CD4-positive, alpha-beta T cell treated with Interleukin-21 for 1 hour (primary cell): ENCODE measurements at regions not wholly inside any gene's neighbourhood (a gene's known extent, or its start where the extent isn't known, plus 50 kb on each side); places are given as distances from the start of the nearest gene placed in this dataset.

Experiments
- DNase-seq: peaks from one replicate; pipeline ENCODE4 v3.0.0-alpha.2; 2020

DNA sequence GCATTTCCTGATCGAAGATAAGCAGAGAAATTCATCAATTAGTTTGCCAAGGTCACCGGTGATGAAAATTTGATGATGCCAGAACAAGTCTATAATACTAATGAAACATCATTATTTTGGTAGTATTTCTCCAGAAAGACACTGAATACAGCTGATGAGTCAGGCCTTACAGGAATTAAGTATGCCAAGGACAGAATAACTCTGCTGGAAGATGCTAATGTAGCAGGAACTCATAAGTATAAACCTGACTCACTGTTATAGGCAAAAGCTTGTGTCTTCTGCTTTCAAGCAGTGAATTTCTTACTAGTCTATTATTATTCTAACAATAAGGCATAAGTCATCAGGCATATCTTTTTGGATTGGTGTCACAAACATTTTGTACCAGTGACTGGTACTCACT lies 1825.1 kb upstream of the IGFBP7 start:
- no peak for DNase-seq

DNA sequence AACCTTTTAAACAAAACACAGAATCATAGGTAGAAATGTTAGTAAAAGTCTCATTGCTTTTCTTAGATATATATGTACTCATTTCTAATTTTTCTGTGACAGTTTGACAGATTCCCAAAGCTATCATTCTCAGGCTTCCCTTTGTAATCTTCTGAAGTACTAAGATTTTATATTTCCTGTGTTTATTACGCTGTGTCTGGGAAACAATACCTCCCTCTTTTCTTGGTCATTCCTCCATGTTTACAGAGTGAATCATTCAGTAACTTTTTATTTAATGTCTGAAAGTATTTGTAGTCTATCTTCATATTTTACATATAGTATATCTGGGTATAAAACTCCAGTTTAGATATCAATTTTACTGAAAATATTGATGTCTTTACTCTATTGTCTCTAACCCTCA lies 1826.3 kb upstream of the IGFBP7 start:
- DNase-seq, result no peak

- no peak for DNase-seq
These were observed 1830.0 kb upstream of the IGFBP7 start for GRCh38 chr4:58940167-58940566.

- DNase-seq, result no peak
These were observed 1831.1 kb upstream of the IGFBP7 start for GRCh38 chr4:58941286-58941685.

DNA sequence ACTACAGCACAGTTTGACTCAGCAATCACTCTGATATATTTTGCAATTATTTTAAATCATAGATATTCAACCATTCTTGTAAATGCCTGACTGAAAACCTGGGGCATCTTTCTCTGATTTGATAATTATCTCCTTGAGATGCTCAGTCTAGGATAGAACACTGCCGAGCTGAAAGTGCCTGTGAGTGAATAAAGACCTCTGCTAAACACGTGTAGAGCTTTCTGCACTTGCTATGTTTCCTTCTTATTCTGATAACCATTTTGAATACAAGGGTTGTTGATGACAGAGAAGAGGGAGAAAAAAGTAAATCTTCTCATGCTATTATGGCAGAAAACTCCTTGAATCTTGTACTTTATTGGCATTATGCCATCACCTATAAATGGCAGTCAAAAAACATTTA lies 1843.4 kb upstream of the IGFBP7 start:
- DNase-seq, result no peak

- no peak for DNase-seq
These were observed 1847.5 kb upstream of the IGFBP7 start for GRCh38 chr4:58957711-58958110.

GRCh38 chr4:58961283-58961682 lies 1851.1 kb upstream of the IGFBP7 start:
- no peak for DNase-seq

GRCh38 chr4:58961925-58962324 lies 1851.7 kb upstream of the IGFBP7 start:
- DNase-seq, result no peak

DNA sequence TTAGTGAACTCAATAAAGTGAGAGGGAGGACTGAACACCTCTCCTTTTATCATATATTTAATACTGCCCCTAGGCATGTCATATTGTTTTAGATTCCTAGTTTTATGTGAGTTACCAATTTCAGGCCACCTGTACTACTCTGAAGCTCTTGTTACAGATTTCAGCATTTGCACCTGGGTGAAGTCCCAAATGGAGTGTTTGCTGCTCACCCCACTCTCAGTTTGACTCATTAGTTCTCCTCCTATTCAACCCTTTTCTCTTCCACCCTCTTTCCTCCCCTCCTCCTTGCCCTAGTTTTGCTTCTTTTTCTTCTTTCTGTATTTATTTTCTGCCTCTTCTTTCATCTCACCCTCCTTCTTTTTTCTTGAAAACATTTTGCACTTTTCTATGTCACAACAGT lies 1852.2 kb upstream of the IGFBP7 start:
- DNase-seq, result no peak

DNA sequence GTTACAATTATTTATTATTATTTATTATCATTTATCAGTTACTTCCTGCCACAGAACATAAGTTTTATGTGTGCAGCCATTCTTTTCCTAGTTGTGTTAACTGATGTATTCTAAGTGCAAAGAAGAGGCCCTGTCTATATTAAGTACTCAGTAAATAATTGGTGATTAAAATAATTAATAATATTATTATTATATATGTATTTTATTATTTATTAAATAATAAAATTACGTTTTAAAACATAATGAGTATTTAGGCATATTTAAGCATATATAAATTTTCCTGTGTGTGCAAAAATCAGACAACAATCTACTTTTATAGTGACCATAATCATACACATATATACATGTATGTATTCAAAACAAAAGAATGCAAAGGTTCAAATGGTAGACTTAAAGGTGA lies 1871.6 kb upstream of the IGFBP7 start:
- no peak for DNase-seq

- DNase-seq, result no peak
These were observed 1873.7 kb upstream of the IGFBP7 start for GRCh38 chr4:58983887-58984286.

GRCh38 chr4:59002148-59002547 lies 1892.0 kb upstream of the IGFBP7 start:
- no peak for DNase-seq

DNA sequence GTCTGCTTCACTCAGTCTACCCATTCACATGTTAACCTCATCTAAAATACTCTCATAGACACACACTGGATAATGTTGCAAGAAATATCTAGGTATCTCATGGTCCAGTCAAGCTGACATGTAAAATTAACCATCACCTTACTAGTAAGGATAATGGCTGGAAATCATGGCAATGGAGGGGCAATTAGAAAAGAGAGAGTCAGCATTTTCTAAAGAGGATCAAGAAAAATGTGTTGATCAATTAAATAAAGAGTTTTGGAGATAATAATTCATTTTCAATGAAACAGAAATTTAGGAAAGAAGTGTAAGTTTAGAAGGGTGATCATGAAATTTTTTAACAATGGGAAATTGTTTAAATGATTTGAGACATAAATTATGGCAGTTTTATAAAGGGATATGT lies 1914.1 kb upstream of the IGFBP7 start:
- no peak for DNase-seq

DNA sequence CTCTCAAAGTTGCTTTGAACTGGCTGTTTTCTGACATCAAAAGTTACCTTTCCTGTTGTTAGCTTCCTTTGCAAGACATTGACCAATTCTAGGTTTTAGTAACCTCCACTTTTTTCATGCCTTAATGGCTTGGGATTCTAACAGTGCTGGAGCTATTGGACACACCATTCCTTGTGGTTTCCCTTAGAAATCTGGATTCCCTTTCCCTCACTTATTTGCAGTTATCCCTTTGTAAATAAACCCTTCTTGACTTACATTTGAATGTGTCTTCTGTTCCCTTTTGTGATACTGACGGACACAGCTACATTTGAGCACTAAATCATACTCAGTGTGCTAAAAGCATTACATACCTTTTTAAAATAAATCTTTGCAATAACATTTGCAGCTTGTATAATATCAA lies 1927.6 kb upstream of the IGFBP7 start:
- DNase-seq, result no peak

DNA sequence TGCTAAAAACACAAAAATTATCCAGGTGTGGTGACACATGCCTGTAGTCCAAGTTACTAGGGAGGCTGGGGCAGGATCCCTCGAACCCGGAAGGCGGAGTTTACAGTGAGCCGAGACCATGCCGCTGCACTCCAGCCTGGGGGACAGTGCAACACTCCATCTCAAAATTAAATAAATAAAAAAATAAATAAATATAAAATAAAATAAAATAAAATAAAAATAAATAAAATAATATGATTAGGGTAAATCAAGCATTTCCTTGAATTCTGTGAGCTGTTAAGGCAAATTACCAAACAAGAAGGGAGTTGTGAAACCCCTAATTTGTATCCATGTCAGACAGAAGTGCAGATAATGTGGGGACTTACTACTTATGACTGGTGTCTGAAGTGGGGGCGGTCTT lies 1928.9 kb upstream of the IGFBP7 start:
- no peak for DNase-seq

DNA sequence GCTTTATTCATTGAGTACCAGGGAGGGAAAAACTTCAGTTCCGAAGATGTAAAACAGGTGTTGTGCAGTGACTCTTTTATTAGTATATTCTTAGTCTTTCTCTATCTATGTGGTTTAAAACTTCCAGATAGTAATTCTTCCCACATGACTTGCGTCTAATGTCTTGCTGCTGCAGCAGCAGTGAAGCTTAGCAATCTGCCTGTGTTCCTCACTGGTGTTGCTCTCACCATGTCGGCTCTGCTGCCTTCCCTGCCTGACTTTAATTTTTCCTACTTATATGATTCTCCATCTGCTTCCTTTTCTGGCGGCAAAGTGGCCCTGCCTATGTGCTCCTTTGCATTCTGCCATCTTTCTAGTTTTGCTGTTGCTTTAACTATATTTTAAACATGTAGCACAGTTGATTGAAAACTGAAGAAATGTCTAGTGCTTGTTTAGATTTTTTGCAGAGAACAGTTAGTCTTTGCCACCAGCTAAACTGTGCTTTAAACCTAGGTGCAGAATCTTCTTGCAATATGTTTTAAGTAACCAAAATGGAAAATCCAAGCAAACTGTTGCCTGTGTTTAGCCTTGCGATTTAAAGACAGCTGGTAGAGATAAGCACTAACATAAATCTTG lies 1934.2 kb upstream of the IGFBP7 start:
- DNase-seq, result no peak

DNA sequence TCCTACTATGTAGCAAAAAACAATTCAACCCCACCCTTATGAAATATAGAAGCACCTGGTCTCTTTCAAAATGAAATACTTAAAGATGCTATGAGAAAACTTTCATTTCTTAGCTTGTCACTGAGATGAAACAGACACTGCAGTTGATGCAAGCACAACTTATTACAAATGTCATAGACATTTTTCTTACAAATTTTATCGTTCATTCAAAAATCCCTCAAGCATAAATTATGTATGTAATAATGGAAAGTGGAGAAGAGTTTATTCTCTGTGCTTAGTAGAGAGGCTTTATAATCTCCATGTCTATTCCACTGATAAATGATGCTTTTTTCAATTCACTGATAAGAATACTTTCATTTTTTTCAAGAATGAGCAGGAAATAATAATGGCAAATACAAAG lies 1943.9 kb upstream of the IGFBP7 start:
- DNase-seq, result no peak

DNA sequence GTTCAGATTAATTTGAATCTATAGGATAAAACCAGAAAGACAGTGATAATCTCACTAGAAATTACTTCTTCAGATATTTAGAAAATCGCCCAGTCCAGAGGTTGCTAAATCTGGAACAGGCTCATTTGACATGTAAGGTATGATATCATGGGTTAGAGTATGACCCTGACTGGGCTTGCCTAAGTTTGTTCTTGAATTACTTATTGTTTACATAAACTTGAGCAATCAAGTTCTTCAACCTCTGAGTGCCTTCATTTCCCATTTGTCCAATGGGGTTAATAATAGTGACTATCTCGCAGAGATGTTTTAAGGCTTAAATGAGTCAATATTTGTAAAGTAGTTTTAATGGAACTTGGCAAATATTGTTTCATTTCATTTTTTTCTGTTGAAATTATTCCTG lies 1947.6 kb upstream of the IGFBP7 start:
- DNase-seq, result no peak

DNA sequence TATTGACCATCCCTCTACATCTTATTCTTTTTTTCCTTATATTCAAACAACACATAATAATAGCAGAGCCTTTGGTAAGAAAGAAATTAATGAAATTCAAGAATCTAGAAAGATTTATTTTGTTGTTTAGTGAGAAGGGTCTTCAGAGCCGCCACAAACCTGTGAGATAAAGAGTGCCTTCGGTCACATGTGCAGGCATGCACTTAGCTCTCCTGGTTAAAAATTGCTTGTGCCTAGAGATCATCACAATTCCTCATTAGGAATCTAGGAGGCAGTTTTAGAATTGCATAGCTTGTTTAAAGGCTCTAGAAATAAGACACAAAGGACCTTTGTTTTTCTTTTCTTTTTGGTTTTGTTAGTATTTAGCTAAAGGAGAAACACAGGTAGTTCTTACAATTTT lies 1948.4 kb upstream of the IGFBP7 start:
- no peak for DNase-seq

GRCh38 chr4:59060002-59060846 lies 1950.0 kb upstream of the IGFBP7 start:
- DNase-seq, result no peak

DNA sequence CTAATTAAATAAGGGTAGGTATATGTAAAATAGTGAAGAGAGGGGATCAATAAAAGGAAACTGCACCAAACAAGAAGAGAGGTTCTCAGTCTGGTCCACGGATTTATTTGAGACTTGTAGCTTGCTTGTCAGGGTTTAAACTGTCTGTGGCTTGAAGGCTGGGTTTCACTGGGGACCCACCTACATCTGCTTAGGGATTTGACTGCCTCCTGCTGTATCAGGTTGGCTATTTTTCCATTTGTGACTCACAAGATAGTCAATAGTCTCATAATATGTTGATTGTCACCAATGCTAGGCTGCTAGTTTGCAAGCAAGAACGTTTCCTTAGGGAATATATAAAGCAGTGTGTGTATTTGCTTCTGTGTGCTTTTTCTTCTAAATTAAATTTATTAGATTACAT lies 1950.7 kb upstream of the IGFBP7 start:
- no peak for DNase-seq

- DNase-seq, result no peak
These were observed 1953.0 kb upstream of the IGFBP7 start for GRCh38 chr4:59063015-59063720.

DNA sequence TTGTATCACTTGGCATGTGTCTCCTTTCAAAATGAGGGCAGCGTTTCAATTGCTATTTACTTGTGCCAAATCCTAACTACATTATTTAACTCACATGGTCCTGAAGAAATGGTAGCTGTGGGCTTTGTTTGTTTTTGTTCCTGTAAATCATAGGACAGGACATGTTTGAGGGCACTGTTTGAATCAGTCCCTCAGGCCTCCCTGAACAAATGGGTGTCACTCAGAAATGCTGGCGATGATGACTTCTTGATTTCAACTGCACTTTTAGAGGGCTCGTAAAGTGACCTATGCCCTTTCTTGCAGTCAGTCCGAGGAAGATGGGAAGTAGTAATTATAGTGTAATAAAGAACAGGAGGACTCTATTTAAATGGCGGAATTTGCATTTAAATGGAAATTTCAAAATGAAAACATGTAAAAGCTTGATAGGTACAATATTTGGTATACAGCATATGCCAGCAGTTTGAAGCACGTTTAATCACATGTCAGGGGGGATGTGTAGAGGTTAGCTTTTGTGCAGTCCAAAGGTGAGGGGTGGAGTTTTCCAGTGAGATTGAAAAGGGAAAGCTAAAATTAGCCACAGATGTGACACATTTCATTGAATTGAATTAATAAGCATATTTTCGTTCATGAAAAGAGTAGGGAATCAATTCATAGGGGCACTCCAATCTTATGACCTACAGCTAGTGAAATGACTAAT lies 1958.7 kb upstream of the IGFBP7 start:
- DNase-seq, result no peak

- DNase-seq, result no peak
These were observed 1976.2 kb upstream of the IGFBP7 start for GRCh38 chr4:59086410-59086809.
